ENCODE measurements at regions not wholly inside any gene's neighbourhood (a gene's known extent, or its start where the extent isn't known, plus 50 kb on each side); places are given as distances from the start of the nearest gene placed in this dataset.
A peak's percentile ranks its signal among the peaks of the same experiment; 100 is the strongest.
"Not testable (repeated sequence)": the region's sequence is repeated elsewhere in the genome, so short reads cannot be mapped to it uniquely, and the experiment has no call there.

DNA sequence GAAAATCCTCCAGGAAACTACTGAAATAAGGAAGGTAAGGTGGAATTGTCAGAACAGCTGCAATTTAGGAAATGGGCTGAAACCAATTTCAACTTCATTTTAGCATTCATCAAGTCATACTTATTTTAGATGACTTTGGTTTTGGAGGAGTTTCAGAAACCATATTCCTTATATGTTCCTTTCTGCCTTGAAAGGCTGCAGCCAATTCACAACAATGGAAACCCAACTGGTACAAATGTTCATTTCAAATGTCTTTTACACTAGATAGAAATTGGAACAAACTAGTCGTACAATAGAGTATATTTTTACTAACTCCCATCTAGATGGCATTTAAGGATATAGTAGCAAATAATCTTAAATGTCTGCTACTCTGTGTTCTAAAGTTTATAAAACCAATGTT lies 82.6 kb upstream of the ANKH start:
- ATAC-seq (no peak), DNase-seq (ENCODE audit: low spot score) (no peak)

DNA sequence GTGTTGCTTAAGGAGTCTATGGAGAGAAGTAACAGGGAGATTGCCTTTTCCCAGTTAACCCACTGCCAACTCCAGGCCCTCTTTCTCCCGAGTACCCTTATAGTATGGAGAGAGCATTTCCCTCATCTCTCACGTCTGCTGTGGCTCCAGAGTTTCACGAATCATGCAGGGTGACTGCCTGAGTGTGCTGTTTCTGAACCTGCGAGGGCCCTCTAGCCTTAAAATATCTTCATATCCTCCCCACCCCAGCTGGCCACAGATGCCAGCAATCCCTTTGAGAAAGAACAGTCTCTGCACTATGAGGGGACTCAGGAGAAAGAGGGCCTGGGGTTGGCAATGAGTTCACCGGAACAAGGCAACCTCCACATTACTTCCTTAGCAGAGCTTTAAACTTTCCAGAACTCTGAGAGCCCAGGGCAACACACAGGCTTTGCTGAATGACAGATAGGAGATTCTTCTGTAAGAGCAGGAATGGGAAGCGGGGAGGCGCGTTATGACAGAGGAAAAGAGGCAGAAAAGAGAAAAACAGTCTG lies 81.6 kb upstream of the ANKH start:
- ATAC-seq = no peak
- DNase-seq (ENCODE audit: low spot score) = no peak

DNA sequence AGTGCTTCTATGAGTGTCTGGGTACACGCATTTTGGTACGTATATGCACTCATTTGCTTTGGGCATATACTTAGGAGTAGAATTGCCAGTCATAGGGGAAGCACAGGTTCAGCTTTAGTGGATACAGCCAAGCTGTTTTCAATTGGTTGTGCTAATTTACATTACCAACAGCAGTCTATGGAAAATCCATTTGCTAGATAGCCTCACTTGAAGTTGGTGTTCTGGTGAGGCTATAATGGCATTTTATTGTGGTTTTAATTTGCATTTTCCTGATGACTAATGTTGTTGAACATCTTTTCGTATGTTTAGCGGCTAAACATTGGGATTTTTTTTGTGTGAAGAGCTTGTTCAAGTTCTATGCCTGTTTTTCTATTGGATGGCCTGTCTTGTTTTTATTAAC lies 76.8 kb upstream of the ANKH start:
- no peak for DNase-seq (ENCODE audit: low spot score)
- ATAC-seq = no peak

DNA sequence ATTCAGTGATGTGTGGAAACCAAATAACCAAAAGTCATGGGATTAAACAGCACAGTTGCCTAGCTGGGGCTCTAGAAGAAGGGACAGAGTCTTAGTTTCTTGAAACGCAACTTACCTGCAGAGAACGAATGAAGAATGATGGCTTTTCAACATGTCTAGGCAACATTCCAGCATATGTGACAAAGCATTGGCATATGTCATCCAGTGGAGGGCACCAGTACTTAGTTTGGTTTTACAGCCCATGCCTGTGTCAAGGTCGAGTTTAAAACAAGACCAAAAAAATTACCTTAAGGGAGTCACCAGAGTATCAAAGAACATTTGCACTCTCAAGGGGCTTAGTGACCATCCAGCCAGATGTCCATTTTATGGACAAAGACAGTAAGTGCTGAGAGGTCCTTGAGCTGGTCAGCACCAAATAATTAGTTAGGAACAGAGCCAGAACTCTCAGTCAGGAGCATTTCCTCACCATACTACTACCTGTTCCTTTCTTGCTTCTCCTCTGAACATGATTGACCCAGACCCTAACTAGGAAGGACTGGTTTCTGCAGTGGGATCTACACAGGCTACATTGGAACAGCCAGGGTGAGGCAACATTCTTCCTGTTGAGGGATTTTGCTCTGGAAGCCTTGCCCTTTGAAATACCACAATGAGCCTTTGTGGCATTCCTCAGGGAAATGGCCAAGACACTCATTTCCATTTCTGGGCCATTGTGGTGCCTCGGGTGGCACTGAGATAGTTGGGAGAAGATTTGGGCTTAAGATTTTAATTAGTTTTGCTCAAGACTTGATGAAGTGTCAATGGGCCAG lies 75.4 kb upstream of the ANKH start:
- DNase-seq (ENCODE audit: low spot score) = no peak

DNA sequence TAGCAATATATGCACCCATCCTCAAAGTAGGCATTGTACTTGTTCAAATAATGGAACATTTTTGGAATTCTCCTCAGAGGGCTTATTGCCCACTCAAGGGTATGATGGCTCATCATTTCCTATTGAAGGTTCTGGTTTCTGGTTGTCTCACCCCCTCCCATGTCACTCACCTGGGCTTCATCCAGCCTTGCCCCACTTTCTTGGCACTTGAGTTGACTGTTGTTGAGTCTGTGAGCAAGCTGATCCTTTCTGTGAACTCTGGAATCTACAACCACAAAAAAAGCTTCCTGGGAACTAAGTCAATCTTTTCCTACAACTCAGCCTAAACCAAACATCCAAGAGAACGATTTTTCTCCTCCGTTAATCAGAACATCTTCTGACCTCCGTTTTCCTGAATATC lies 73.9 kb upstream of the ANKH start:
- DNase-seq (ENCODE audit: low spot score) = no peak
- ATAC-seq = no peak

More for the DNA sequence above, 75.4 kb upstream of the ANKH start:
- ATAC-seq = peak; percentile 94

DNA sequence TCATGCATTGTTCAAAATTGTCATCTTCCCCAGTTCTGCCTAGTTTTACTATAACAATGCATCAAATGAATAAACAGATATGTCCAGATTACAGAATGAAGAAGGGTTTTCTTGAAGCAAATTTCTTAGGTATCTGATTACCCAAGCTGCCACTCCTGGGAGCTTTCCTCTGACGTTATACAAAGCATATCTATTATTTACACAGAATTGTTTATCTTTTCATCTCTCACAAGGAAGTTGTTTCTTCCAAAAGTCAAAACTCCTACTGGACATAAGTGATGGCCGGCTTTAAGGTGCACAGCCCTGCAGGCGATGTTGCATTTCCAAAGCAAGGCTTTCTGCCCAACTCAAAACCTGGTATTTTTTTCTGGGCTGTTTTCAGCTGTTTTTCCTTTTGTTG lies 73.4 kb upstream of the ANKH start:
- DNase-seq (ENCODE audit: low spot score) = no peak
- ATAC-seq = no peak

DNA sequence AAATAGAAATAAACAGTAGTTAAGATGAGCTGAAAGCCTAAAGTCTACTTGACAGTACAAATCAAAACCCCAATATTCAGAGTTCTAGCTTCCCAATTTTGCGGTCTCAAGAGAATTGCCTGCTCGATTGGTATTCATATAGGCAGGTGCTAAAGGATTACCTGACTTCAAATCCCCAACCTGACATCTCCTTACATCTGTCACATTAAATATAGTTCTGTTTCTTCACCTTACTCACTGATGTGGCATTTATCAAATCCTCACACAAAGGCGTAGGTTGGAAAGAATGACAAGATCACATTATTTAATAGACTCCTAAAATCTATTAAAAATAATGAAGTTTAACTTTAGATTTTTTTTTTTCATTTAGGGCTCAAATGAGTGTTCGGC lies 72.8 kb upstream of the ANKH start:
- ATAC-seq = no peak
- DNase-seq (ENCODE audit: low spot score) = no peak

DNA sequence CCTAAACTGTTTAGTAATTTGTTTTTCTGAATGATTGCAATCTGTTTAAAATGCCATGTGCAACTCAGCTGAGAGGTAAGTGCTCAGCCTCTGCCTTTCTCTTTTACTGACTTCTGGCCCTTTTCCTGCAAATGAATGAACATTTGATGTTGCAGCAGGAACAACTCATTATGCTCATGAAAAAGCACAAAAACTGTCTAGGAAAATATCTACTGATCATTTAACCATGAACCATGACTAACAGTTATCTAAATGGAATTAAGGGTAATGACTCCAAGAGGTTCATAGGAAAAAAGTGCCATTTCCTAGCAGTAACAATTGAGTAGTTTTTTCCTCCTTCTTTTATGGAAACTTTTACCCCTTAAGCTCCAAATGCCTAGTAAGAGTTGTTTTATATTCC lies 70.6 kb upstream of the ANKH start:
- ATAC-seq = no peak
- no peak for DNase-seq (ENCODE audit: low spot score)

DNA sequence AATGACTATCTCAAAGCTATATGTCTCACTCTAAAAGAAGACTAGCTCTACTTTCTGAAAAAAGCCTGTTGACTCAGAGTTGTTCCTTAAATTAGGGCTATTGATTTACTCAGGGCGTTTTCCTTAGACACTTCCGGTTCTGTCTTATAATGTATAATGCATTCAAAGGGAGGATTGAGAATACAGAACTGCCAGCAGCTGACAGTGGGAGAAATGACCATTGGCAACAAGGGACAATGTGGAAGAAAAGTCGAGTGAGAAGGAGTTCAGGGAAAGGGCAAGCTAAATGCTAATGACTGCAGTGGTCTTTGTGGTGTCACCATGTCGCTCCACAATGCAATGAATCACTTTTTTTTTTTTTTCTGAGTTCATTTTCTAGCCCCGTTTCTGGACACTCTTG lies 65.7 kb upstream of the ANKH start:
- DNase-seq (ENCODE audit: low spot score) = no peak
- ATAC-seq = peak; percentile 36

DNA sequence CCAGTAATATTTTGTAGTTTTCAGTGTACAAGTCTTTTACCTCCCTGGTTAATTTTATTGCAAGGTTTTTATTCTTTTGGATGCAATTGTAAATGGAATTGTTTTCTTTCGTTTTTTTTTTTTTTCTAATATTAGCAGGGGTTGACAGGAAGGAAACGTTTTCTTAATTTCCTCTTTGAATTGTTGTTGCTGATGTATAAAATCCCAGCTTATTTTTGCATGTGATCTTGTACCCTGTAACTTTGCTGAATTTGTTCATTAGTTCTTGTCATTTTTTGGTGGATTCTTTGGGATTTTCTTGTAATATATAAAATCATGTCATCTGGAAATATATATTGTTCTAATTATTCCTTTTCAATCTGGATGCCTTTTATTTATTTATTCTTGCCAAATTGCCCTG lies 65.0 kb upstream of the ANKH start:
- ATAC-seq (no peak), DNase-seq (ENCODE audit: low spot score) (no peak)

DNA sequence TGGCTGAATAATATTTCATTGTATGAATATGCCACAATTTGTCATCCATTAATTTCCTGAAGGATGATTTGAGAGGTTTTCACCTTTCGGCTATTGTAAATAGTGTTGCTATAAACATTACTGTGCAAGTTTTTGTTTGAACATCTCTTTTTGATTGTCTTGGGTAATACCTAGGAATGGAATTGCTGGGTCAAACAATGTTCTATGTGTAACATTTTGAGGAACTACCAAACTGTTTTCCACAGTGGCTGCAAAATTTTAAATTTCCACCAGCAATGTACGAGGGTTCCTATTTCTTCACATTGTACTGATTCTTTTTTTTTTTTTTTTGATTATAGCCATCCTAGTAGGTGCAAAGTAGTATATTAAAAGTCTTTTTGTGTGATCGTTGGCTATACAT lies 63.8 kb upstream of the ANKH start:
- ATAC-seq = no peak

DNA sequence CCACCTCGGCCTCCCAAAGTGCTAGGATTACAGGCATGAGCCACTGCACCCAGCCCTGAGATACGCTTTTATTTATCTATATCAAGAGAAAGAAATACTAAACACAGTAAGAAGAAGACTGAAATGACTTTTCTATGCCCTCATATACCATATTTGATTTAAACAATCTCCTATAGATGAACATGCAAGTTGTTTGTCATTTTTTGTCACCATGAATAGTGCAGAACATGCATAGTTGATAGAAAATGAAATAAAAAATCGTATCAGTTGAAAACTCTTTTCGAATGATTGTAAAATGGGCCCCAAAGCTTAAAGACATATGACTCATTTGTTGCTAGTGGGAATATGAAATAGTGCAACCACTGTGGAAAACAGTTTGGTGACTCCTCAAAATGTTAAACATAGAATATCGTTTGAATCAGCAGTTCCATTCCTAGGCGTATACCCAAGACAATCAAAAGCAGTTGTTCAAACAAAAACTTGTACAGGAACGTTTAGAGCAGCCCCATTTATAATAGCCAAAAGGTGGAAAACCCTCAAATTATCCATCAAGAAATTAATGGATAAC lies 61.4 kb upstream of the ANKH start:
- DNase-seq (ENCODE audit: low spot score) = no peak
- peak; percentile 41 for ATAC-seq

More for the DNA sequence above, 63.8 kb upstream of the ANKH start:
- no peak for DNase-seq (ENCODE audit: low spot score)

DNA sequence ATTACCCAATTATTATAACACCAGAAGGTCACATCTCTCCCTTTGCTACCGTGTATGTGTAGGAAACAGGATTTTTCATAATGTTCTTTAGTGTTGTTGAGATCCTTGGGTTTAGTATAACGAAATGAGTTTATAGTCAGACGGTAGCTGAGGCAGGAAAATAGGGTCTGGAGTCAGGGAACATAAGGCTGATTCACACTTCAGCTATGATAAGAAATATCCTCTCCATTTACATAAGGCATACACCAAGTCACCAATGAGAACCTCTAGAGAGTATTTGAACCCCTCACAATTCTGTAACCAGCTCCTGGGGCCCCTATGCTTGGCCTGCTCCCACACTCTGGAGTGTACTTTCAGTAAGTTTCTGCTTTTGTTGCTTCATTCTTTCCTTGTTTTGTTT lies 58.9 kb upstream of the ANKH start:
- DNase-seq (ENCODE audit: low spot score) (no peak), ATAC-seq (no peak)

DNA sequence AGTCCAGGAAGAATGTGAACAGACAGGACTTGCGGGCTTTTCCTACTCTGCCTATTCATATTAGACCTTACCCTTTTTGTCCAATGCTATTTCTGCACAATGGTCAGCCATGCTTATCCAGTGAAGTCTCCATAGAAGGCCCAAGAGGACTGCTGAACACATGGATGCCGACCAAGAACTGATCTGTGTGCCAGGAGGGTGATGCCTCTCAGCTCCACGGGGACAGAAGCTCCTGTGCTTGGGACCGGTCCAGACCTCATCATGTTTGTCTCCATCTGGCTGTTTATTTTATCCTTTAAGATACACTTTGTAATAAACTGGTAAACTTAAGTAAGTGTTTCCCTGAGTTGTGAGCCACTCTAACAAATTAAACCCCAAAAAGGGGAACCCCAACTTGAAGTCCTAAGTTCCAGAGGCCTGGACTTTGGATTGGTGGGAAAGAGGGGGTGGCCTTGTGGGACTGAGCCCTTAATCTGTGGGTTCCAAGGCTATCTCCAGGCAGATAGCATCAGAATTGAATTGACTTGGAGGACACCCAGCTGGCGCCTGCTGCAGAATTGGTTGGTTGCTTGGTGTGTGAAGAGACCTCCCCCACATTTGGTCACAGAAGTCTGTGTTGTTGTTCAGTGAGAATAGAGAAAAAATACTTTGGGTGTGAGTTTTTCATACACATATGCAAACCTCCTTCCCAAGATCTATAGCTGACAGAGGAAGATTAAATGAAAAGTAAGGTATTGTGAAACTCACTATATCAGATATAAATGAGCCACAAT lies 57.9 kb upstream of the ANKH start:
- no peak for ATAC-seq
- no peak for DNase-seq (ENCODE audit: low spot score)

DNA sequence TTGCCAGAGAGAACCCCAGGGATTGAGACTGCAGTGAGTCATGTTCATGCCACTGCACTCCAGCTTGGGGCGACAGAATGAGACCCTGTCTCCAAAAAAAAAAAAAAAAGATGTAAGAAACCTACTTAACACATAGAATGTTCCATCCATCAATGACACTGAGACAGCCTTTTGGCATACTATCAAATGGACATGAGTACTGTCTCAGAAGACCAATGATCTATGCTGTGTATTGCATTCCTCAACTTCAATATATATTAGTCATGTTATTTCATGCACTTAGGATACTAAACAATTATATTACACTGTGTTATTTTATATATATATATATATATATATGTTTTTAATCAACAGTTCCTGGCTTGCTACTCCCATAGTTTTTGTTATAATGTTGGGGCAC lies 57.1 kb upstream of the ANKH start:
- DNase-seq (ENCODE audit: low spot score) (no peak), ATAC-seq (no peak)

DNA sequence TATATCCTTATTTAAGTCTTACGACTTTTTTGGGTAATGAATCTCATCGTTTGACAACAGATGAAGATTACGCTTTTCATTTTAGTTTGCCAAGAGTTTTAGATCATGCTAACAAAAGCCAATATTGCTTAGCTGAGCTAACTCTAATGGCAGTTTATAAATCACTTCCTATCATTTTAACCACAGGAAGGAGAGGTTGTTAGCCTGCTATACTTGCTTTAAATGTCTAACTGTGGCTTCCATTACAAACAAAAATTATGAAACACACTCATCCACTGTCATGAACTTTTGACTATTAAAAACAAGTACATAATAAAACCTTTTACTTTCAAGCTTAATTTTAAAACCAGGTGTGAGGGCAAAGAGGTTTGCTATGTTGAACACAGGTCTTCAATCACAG lies 53.7 kb upstream of the ANKH start:
- DNase-seq (ENCODE audit: low spot score) = no peak
- no peak for ATAC-seq

DNA sequence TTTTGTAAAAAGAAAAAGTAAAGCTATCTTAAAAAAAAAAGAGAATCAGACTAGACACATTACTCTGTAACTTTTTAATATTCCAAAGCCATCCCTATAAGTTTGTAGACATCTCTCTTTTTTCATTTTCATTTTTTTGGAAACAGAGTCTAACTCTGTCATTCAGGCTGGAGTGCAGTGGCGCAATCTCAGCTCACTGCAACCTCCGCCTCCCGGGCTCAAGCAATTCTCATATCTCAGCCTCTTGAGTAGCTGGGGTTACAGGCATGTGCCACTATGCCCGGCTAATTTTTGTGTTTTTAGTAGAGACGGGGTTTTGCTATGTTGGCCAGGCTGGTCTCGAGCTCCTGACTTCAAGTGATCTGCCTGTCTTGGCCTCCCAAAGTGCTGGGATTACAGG lies 51.4 kb upstream of the ANKH start:
- DNase-seq (ENCODE audit: low spot score); ATAC-seq: not testable (repeated sequence)

DNA sequence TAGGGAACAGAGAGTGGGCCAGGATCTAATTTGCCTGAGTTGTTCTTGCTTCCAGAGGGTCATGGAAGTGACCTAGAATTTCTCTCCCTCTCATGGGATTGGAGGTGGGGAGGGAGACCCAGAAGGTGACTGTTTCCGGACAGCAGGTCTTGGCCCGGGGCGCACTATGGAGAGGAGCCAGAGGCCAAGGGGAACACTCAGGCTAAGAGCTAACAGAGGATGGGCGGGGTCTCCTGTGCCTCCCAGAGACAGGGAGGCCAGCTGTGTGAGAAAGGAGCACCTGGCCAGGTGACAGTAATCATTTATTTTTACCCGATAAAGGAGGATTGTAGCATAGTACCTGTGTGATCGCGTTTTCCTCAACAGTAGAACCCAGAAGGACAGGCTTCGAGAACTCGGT lies 50.9 kb upstream of the ANKH start:
- ATAC-seq (no peak), DNase-seq (ENCODE audit: low spot score) (no peak)
